Mesothelial cell of epicardium (in vitro differentiated cells): ENCODE measurements at regions not wholly inside any gene's neighbourhood (a gene's known extent, or its start where the extent isn't known, plus 50 kb on each side); places are given as distances from the start of the nearest gene placed in this dataset.

Source experiments
- DNase-seq, 2 experiments: peaks; one replicate each; pipeline ENCODE4 v3.0.0; 2021; ENCODE audit warnings: low spot score in 2 of 2; ENCODE audit not compliant: unreplicated experiment in 2 of 2
- H3K27ac Mint-ChIP-seq: 2 replicates; pipeline ENCODE4 v1.8.0; 2021; ENCODE audit warnings: mixed read lengths
- H3K27me3 Mint-ChIP-seq: 2 replicates; pipeline ENCODE4 v1.8.0; 2021; ENCODE audit warnings: low read depth, mixed read lengths
- H3K36me3 Mint-ChIP-seq: 2 replicates; pipeline ENCODE4 v1.8.0; 2021; ENCODE audit warnings: mixed read lengths
- H3K4me1 Mint-ChIP-seq: 2 replicates; pipeline ENCODE4 v1.8.0; 2021; ENCODE audit warnings: mixed read lengths
- H3K4me3 Mint-ChIP-seq: 2 replicates; pipeline ENCODE4 v1.8.0; 2021; ENCODE audit warnings: mild to moderate bottlenecking, moderate library complexity, mixed read lengths
- H3K9me3 Mint-ChIP-seq: 2 replicates; pipeline ENCODE4 v1.8.0; 2021; ENCODE audit warnings: mixed read lengths
- TF ChIP-seq, protein P1 (sequence below): fragments of 200-600 bp; sonication (generic); IDR thresholded peaks from one replicate; pipeline ENCODE4 v1.5.0; 2021; ENCODE audit warnings: antibody characterized with exemption; ENCODE audit not compliant: unreplicated experiment

DNA sequence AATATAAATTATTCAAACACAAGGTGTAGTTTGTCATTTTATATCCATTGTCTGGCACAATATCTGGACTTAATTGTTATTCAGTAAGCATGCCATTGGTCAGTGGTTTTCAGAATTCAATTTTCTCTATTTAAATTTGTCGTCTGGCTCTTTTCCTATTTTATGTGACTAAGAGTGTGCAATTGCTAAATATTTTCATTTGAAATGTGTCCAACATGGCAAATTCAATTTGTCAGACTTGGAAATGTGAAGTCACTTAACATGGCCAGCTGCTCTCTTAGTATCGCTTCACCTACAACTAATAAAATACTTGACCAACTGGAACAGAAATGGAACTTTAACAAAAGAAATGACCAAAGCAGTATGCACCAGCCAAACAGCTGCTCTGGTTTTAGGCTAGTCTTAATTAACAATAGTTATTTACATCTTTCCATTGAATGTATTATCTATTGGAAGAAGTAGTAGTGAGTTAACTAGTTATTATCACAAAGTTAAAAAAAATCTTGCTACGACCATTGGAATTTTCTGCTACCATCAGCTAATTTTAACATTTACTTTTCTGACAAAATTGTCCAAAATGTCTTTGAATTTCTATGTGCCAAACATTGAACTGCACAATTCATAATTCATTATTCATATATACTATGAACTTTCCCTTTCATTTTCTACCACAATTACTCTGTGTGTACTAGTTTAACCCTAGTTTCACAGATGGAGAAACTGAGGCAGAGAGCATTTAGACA is 720.7 kb upstream of the FAM174A start:
- Mint-ChIP-seq H3K27ac (no peak overlapping the region), H3K4me3 (no peak overlapping the region), H3K36me3 (no peaks in the 10 kb centered on the region), H3K9me3 (no peaks in the 10 kb centered on the region), H3K4me1 (no peaks in the 10 kb centered on the region), H3K27me3 (peaks cover 3% of the 10 kb centered on the region)
- TF ChIP-seq, protein P1, sequence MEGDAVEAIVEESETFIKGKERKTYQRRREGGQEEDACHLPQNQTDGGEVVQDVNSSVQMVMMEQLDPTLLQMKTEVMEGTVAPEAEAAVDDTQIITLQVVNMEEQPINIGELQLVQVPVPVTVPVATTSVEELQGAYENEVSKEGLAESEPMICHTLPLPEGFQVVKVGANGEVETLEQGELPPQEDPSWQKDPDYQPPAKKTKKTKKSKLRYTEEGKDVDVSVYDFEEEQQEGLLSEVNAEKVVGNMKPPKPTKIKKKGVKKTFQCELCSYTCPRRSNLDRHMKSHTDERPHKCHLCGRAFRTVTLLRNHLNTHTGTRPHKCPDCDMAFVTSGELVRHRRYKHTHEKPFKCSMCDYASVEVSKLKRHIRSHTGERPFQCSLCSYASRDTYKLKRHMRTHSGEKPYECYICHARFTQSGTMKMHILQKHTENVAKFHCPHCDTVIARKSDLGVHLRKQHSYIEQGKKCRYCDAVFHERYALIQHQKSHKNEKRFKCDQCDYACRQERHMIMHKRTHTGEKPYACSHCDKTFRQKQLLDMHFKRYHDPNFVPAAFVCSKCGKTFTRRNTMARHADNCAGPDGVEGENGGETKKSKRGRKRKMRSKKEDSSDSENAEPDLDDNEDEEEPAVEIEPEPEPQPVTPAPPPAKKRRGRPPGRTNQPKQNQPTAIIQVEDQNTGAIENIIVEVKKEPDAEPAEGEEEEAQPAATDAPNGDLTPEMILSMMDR = no peak
- no peak for DNase-seq

DNA sequence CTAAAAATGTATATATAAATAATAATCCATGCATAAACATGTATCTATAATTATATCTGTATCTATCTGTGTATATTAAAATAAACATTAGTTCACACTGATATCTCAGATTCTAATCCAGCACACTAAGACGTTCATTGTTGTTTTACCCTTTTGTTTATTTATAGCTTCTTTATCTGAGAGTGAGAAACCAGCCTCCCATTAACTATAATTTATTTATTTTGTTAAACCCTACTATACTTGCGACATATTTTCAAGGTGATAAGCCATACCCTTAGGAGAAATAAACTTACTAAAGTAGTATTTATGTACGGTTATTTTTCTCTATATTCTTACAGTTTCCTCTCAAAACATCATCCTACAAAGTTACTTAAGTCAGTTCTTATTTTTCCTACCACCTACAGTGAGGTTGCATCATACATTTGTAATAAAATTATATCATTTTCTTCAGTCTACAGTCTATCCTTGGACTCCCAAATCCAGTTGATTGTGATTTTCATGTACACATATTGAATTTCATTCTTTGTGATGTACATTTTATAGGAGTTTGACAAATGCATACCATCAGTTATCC is 726.4 kb upstream of the FAM174A start:
- TF ChIP-seq, protein P1 = no peak
- H3K9me3 Mint-ChIP-seq = no peaks in the 10 kb centered on the region
- H3K27me3 Mint-ChIP-seq = peaks cover 2% of the 10 kb centered on the region
- H3K4me1 Mint-ChIP-seq = no peaks in the 10 kb centered on the region
- no peak for DNase-seq
- H3K4me3 Mint-ChIP-seq = no peak overlapping the region
- H3K27ac Mint-ChIP-seq = no peak overlapping the region
- H3K36me3 Mint-ChIP-seq = no peaks in the 10 kb centered on the region

DNA sequence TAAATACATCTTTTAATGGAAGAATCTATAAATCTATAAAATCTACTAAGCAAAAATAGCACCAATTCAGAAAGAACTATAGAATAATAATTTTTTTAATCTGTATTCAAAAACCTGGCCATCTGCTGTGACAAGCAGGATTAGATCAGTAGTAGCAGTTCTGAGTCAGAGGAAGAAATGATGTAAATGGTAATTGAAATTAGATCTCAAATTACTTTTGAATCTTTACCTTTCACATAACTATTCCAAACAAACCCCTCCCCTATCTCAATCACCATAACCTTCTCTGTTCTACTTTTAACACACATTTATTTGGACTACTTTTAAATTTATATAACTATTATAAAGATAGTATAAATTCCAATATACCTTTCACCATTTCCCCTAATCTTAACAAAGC is 727.8 kb upstream of the FAM174A start:
- TF ChIP-seq, protein P1 = no peak
- no peaks in the 10 kb centered on the region for H3K9me3 Mint-ChIP-seq
- no peak overlapping the region for H3K4me3 Mint-ChIP-seq
- no peaks in the 10 kb centered on the region for H3K36me3 Mint-ChIP-seq
- no peak for DNase-seq
- no peak overlapping the region for H3K27ac Mint-ChIP-seq
- H3K27me3 Mint-ChIP-seq = peaks cover 2% of the 10 kb centered on the region
- H3K4me1 Mint-ChIP-seq = no peaks in the 10 kb centered on the region

DNA sequence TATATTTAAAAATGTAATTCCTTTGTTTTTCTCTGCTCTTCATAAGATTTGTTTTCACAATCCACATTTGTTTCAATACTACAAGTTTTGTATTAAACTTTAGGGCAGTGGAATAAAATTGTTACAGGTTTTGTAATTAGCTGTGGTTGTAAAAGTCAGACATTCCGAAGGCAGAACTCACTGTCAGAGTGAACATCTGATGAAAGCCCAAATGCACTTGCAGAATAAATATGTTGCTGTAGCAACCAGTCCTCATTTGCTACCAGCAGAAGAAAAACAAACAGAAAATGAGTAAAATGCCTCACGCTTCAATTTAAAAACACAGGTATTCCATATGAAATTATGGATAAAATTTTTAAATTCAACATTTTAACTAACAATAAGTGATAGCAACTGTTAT is 740.1 kb upstream of the FAM174A start:
- Mint-ChIP-seq H3K4me3 (no peak overlapping the region), H3K36me3 (no peaks in the 10 kb centered on the region), H3K27ac (no peak overlapping the region), H3K9me3 (peaks cover 3% of the 10 kb centered on the region), H3K27me3 (no peaks in the 10 kb centered on the region), H3K4me1 (no peaks in the 10 kb centered on the region)
- TF ChIP-seq, protein P1 = no peak
- DNase-seq = no peak

DNA sequence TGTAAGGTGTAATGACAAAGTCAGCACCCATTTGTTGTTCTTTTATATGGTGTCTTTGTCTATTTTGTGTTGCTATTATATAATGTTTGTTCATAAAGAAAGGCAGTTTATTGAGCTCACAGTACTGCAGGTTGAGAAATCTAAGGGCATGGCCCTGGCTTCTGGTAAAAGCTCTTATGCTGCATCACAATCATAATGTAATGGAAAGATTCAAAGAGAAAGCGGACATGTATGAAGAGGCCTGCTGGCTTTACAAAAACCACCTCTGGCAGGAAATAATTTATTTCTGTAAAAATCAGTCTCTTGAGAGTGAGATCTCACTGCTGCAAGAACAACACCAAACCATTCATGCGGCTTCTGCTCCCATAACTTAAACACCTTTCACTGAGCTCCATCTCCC is 746.7 kb upstream of the FAM174A start:
- H3K9me3 Mint-ChIP-seq = peaks cover 3% of the 10 kb centered on the region
- no peaks in the 10 kb centered on the region for H3K27me3 Mint-ChIP-seq
- DNase-seq = no peak
- no peak overlapping the region for H3K27ac Mint-ChIP-seq
- TF ChIP-seq, protein P1 = no peak
- H3K4me3 Mint-ChIP-seq = no peak overlapping the region
- H3K4me1 Mint-ChIP-seq = no peaks in the 10 kb centered on the region
- no peaks in the 10 kb centered on the region for H3K36me3 Mint-ChIP-seq
